Thyroid gland (tissue), 4 donors: ENCODE measurements at regions not wholly inside any gene's neighbourhood (a gene's known extent, or its start where the extent isn't known, plus 50 kb on each side); places are given as distances from the start of the nearest gene placed in this dataset.
"Not testable (repeated sequence)": the region's sequence is repeated elsewhere in the genome, so short reads cannot be mapped to it uniquely, and the experiment has no call there.

ENCODE experiments used
- DNase-seq, 2 donors: peaks; one replicate each; pipeline ENCODE4 v3.0.0-alpha.2; 2019
- H3K27ac ChIP-seq, 3 donors: fragments of 200-600 bp; sonication (generic); 1 replicate in 2 of 3; 2 replicates in 1 of 3; pipeline ENCODE4 v1.5.1; 2016 to 2019; ENCODE audit warnings: mild to moderate bottlenecking in 1 of 3, moderate library complexity in 1 of 3
- H3K27me3 ChIP-seq: fragments of 200-600 bp; sonication (generic); one replicate; pipeline ENCODE4 v1.5.1; 2019
- H3K36me3 ChIP-seq, 2 donors: fragments of 200-600 bp; sonication (generic); one replicate each; pipeline ENCODE4 v1.5.1; 2016 to 2019
- H3K4me1 ChIP-seq, 2 donors: fragments of 200-600 bp; sonication (generic); one replicate each; pipeline ENCODE4 v1.5.1; 2017 to 2019
- H3K4me3 ChIP-seq, 3 donors: fragments of 200-600 bp; sonication (generic); replicated peaks in 1 of 3; 1 replicate in 2 of 3; 2 replicates in 1 of 3; pipeline ENCODE4 v1.5.1; 2016; ENCODE audit warnings: mild to moderate bottlenecking in 1 of 3
- H3K9me3 ChIP-seq: fragments of 200-600 bp; sonication (generic); one replicate; pipeline ENCODE4 v1.5.1; 2017
- CTCF ChIP-seq, 6 experiments: fragments of 200-600 bp in 3 of 6; fragments of 450-650 bp in 3 of 6; sonication (generic) in 3 of 6; IDR thresholded peaks; one replicate each; pipeline ENCODE4 v1.5.1; 2016 to 2019; ENCODE audit warnings: antibody characterized with exemption in 6 of 6, mild to moderate bottlenecking in 2 of 6, inconsistent platforms in 1 of 6, moderate library complexity in 1 of 6
- POLR2A ChIP-seq, 2 donors: fragments of 450-650 bp; IDR thresholded peaks; one replicate each; pipeline ENCODE4 v1.6.1; 2017; ENCODE audit warnings: antibody characterized with exemption in 2 of 2, mild to moderate bottlenecking in 2 of 2, moderate library complexity in 1 of 2
- WGBS, 2 donors: methylation state at CpG; one replicate each; pipeline ENCODE4 v1.1.5; 2017; 5-methylcytosine and 5-hydroxymethylcytosine counted together
- intact Hi-C: fragments of 100-400 bp; cut with DNase I; formaldehyde crosslinking; loops from one replicate; pipeline ENCODE4 v1.15.1; 2023

DNA sequence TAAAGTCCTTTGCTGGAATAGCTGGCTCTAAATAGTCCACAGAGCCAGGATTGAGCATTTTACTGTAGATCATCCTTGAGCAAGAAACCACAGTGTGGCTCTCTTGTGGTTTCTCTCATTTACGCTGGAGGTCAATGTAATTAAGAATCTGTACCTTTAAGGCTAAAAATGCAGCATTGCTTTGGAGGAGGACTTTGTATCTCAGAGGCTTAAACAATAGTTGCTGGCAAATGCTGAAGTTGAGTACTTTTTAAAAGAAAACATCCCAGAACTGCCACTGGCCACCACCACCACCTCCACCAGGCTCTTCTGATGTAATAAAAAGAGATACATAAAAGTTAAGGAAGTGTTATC is 177.3 kb upstream of the ADAMTSL1 start:
- TF ChIP-seq CTCF (IDR thresholded peaks at IDR 0.05) (no peak), POLR2A (IDR thresholded peaks at IDR 0.05) (no peak)
- no peaks in the 10 kb centered on the region for H3K36me3 ChIP-seq
- no peaks in the 10 kb centered on the region for H3K27me3 ChIP-seq
- H3K4me3 ChIP-seq: no peak overlapping the region
- DNase-seq: no peak
- intact Hi-C loops: no loop called here
- H3K27ac ChIP-seq: no peak overlapping the region
- H3K4me1 ChIP-seq: peaks cover 0 to 23% of the 10 kb centered on the region in 2 donors
- no peaks in the 10 kb centered on the region for H3K9me3 ChIP-seq
- WGBS, 2 donors: 54 to 90% methylated on average over 1 of the region's 1 CpG

- TF ChIP-seq POLR2A (IDR thresholded peaks at IDR 0.05) (no peak), CTCF (IDR thresholded peaks at IDR 0.05) (no peak)
Observed at GRCh38 chr9:18297056-18297841, 176.7 kb upstream of the ADAMTSL1 start.

GRCh38 chr9:18299449-18299848 is 174.5 kb upstream of the ADAMTSL1 start:
- no peak for TF ChIP-seq POLR2A (IDR thresholded peaks at IDR 0.05)
- no peak for TF ChIP-seq CTCF (IDR thresholded peaks at IDR 0.05)
- Histone ChIP-seq H3K4me1 (peaks cover 0 to 13% of the 10 kb centered on the region in 2 donors), H3K4me3 (no peak overlapping the region), H3K27me3 (no peaks in the 10 kb centered on the region), H3K9me3 (no peaks in the 10 kb centered on the region), H3K36me3 (no peaks in the 10 kb centered on the region), H3K27ac (no peak overlapping the region)
- intact Hi-C loops: no loop called here
- 86 to 94% methylated on average over 5 of the region's 5 CpGs for WGBS, 2 donors
- no peak for DNase-seq

More at GRCh38 chr9:18297056-18297841, 176.7 kb upstream of the ADAMTSL1 start:
- 61 to 73% methylated on average over 9 of the region's 9 CpGs for WGBS, 2 donors
- peaks cover 0 to 23% of the 10 kb centered on the region in 2 donors for H3K4me1 ChIP-seq
- no peaks in the 10 kb centered on the region for H3K27me3 ChIP-seq
- no peaks in the 10 kb centered on the region for H3K9me3 ChIP-seq
- intact Hi-C loops: no loop called here
- no peak for DNase-seq
- H3K36me3 ChIP-seq: no peaks in the 10 kb centered on the region
- no peak overlapping the region for H3K4me3 ChIP-seq
- H3K27ac ChIP-seq: no peak overlapping the region

DNA sequence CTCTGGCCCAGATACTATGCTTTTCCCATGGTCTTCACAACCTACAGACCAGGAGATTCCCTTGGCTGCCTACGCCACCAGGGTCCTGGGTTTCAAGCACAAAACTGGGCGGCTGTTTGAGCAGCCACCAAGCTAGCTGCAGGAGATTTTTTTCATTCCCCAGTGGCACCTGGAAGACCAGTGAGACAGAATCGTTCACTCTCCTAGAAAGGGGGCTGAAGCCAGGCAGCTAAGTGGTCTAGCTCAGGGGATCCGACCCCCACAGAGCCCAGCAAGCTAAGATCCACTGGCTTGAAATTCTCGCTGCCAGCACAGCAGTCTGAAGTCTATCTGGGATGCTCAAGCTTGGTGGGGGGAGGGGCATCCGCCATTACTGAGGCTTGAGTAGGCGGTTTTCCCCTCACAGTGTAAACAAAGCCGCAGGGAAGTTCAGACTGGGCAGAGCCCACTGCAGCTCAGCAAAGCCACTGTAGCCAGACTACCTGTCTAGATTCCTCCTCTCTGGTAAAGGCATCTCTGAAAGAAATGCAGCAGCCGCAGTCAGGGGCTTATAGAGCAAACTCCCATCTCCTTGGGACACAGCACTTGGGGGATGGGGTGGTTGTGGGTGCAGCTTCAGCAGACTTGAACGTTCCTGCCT is 168.7 kb upstream of the ADAMTSL1 start:
- H3K27me3 ChIP-seq, H3K4me3 ChIP-seq, H3K9me3 ChIP-seq, H3K27ac ChIP-seq, H3K4me1 ChIP-seq, H3K36me3 ChIP-seq, intact Hi-C loops, DNase-seq: not testable (repeated sequence)
- WGBS, 2 donors: 51 to 75% methylated on average over 3 to 10 of the region's 10 CpGs

- H3K4me1 ChIP-seq: no peaks in the 10 kb centered on the region
- 91% methylated on average over 14 of the region's 14 CpGs for WGBS, 2 donors
- intact Hi-C loops: no loop called here
- TF ChIP-seq POLR2A (IDR thresholded peaks at IDR 0.05) (no peak), CTCF (IDR thresholded peaks at IDR 0.05) (no peak)
- no peaks in the 10 kb centered on the region for H3K27me3 ChIP-seq
- no peak overlapping the region for H3K4me3 ChIP-seq
- no peak for DNase-seq
- no peaks in the 10 kb centered on the region for H3K36me3 ChIP-seq
- no peak overlapping the region for H3K27ac ChIP-seq
- no peaks in the 10 kb centered on the region for H3K9me3 ChIP-seq
Observed at GRCh38 chr9:18314316-18314715, 159.6 kb upstream of the ADAMTSL1 start.
